NCI-H187 (cell line): ENCODE measurements at regions not wholly inside any gene's neighbourhood (a gene's known extent, or its start where the extent isn't known, plus 50 kb on each side); places are given as distances from the start of the nearest gene placed in this dataset.
"Not testable (repeated sequence)": the region's sequence is repeated elsewhere in the genome, so short reads cannot be mapped to it uniquely, and the experiment has no call there.

Source experiments
- DNase-seq, 2 experiments: peaks; one replicate each; lab custom pipeline; 2025; lab: John Stamatoyannopoulos, UW

DNA sequence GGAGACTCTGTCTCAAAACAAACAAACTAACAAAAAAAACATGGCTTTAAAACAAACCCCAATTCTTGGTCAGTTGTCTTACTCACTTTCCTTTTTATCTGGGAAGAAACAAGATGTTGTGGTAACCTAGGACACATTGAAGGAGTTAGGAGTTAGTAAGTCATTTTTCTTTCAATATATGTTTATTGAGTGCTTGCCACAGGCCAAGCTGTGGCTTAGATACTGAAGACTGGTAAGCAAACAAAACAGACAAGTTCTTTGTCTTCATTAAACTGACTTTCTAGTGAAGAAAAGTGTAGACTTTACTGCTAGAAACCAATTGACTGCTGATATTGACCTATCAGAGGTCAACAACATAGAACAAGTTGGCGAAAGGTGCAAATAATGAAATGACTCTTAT lies 1228.3 kb upstream of the FAM98A start:
- DNase-seq, result no peak

GRCh38 chr2:34825686-34826085 lies 1226.6 kb upstream of the FAM98A start:
- DNase-seq, result no peak

DNA sequence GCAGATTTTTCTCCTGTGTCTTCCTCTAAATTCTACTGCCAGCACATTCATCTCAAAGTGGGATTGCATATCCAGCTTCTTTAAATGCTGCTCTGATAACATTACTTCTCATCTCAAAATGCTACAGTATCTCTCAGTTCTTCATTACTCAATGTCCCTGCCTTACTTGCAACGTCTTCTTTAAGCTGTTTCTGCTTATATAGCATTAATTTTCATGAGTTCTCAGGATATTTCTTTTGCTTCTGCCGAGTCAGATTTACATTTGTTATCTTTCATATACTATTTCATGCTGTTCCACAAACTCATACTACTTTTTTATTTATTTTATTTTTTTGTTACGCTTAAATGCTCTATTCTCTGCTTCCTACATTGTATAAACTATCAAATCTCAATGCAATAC lies 1223.5 kb upstream of the FAM98A start:
- no peak for DNase-seq

DNA sequence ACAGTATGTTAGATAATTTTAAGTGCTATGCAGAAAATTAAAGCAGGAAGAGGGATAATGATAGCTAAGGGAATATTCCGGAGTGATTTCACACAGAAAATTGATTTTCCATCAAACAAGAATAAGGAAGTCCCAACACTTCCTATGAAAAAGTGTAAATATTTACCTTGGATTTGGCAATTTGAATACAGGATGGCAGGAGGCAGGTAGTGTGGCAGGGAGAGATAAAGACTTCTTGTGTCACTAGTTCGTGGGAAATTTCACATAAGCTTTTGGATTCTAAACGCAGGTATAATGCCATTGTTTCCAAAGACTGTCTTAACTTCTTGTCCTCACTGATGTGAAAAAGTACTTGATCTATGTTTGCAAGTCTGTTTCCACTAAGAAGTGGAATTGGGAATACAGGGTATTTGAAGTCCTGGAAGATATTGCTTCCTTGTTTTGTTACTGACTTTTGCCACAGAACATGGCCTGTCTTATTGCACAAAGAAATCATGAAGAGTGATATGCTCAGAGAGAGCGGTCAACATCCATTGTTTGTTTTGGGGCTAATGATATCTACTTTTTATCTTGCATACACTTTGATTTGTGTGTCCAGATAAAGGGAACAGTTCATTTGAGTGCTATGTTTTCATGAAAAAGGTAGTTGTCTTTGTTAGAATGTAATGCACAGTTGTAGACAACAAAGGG lies 1216.1 kb upstream of the FAM98A start:
- no peak for DNase-seq

- DNase-seq, result no peak
These were observed 1211.4 kb upstream of the FAM98A start for GRCh38 chr2:34810456-34810855.

- DNase-seq, result no peak
These were observed 1209.3 kb upstream of the FAM98A start for GRCh38 chr2:34808426-34808825.

- no peak for DNase-seq
These were observed 1207.8 kb upstream of the FAM98A start for GRCh38 chr2:34806891-34807290.

DNA sequence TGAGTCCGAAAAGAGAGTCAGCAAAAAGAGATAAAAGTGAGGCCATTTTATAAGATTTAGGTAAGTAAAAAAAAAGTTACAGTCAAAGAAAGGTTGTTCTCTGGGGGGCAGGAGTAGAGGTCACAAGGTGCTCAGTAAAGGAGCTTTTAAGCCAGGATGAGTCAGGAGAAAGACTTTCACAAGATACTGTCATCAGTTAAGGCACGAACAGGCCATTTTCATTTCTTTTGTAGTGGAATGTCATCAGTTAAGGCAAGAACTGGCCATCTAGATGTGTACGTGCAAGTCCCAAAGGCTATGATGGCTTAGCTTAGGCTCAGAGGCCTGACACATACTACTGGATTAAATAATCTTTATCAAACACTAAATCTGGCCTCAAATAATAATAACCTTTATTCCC lies 1207.3 kb upstream of the FAM98A start:
- no peak for DNase-seq

- DNase-seq, result no peak
These were observed 1200.5 kb upstream of the FAM98A start for GRCh38 chr2:34799556-34799955.

DNA sequence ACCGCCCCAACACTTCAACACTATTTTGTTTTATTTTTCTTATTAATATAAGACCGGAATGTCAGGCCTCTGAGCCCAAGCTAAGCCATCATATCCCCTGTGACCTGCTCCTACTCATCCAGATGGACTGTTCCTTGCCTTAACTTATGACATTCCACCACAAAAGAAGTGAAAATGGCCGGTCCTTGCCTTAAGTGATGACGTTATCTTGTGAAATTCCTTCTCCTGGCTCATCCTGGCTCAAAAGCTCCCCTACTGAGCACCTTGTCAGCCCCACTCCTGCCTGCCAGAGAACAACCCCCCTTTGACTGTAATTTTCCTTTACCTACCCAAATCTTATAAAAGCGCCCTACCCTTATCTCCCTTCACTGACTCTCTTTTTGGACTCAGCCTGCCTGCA lies 1196.5 kb upstream of the FAM98A start:
- DNase-seq, result not testable (repeated sequence)

DNA sequence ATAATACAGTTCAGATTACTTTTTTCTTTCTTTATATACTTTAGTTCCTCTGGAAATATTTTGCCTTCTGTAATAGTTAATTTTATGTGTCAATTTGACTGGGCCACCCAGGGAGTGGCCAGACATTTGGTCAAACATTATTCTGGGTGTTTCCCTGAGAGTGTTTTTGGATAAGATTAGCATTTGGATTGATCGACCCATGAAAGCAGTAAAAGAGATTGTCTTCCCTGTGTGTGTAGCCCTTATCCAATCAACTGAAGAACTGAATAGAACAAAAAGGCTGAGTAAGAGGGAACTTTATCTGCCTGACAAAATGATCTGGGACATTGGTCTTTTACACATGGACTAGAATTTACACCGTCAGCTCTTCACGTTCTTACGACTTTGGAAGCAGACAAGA lies 1190.1 kb upstream of the FAM98A start:
- DNase-seq, result no peak

- DNase-seq, result no peak
These were observed 1188.2 kb upstream of the FAM98A start for GRCh38 chr2:34787341-34787740.

DNA sequence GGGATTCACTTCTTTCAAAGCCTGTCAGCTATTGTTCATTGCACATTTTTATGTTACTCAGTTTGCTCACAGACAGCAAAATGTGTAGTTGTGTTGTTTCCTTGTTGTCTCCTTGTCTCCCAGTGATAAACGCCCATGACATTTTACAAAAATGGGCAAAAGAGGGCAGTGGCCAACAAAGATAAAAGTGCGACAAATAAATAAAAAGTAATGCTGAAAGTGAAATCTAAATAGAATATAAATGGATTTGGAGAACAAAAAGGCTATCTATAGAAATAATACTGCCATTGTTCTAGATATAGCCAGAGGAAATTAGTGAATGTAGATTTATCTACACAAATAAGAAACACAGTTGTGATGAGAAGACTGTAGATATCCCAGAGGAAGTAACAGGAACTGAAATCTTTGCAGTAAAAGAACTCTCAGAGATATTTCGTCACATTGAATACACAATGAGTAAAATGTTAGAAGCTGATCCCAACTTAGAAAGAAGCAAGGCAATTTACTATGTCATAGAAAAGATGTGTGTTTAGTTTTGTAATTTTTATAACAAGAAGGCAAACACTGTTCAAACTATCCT lies 1186.2 kb upstream of the FAM98A start:
- DNase-seq, result no peak

DNA sequence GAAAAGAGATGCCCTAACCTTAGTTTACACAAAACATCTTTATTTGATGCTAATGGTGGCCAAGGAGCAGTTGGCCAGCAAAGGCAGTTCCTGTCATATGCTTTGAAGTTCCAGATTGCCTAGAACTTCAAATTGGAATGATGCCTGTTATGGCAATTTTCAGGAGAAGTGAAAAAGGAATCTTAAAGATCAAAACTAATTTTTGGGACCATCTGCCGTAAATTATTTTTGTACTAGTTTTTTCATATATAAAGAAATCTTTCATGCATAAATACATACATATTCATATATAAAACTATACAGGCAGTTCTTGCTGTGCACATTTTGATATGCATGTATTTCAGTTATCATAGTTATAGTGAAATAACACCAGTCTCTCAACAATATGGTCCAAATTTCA lies 1185.6 kb upstream of the FAM98A start:
- no peak for DNase-seq

GRCh38 chr2:34750742-34751141 lies 1151.6 kb upstream of the FAM98A start:
- DNase-seq, result not testable (repeated sequence)

GRCh38 chr2:34747643-34748042 lies 1148.5 kb upstream of the FAM98A start:
- DNase-seq, result no peak

DNA sequence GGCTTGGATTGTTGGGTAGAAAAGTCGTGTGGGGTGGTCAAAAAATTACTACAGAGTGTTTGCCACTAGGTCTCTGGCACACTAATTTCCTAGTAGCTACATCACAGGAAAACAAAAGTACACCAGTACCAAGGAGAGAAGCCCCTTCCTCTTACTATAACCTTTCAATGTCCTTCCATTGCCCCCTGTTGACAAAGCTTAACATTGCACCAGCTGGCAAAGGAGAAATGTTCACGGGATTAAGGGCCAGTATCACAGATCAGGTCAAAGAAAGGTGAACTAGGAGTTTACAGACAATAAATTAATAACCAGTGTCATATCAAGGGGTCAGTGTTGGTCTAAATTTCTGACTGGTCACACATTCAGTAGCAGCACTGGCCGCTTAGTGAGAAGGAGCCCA lies 1139.6 kb upstream of the FAM98A start:
- no peak for DNase-seq

GRCh38 chr2:34737146-34737545 lies 1138.0 kb upstream of the FAM98A start:
- DNase-seq, result no peak

DNA sequence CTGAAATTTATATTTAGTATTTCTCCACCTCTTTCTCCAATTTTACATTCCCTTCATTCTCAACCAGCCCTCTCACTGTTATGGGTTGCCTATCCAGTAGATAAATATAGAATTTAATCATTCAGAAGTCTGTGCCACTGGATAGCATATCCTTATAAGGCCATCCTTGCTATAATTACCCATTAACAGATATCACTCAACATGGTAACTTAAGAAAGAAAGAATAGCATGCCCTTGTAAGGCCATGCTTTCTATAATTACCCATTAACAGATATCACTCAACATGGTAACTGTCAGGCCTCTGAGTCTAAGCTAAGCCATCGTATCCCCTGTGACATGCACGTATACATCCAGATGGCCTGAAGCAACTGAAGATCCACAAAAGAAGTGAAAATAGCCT lies 1137.4 kb upstream of the FAM98A start:
- DNase-seq, result no peak

DNA sequence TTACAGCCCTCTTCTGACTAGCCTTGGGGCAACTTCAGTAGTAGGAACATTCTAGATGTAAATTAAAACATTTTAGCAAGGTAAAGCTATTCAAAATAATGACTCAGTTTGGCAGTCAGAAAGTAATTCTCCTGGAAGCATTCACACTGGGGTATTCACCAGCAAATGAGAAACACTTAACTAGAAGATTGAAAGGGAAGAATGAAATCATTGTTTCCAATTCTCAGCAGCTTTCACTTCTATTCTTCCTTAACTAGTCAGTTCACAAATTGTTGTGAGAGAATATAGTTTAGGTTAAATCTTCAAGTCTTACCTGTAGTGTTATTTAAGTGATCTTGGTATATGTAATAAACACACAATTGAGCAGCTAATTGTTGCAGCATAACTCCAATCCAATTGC lies 1135.6 kb upstream of the FAM98A start:
- no peak for DNase-seq

- DNase-seq, result no peak
These were observed 1134.9 kb upstream of the FAM98A start for GRCh38 chr2:34734042-34734441.

DNA sequence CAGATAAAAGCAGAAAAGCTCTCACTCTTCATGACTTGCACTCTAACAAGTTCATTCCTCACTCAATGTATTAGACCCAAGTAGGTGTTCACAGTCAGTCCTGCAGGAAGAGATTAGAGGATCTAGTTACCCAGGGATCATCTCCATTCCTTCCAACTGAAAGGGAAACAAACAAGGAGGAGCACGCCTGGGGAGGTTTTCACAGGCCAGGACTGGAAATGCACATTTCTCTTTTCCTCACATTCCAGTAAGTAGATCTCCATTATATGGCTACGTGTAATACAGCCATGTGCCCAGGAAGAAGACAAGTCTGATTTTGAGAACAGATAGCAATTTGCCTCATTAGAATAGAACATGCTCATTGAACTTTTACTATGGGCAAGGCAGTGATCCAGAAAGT lies 1132.2 kb upstream of the FAM98A start:
- no peak for DNase-seq

- DNase-seq, result no peak
These were observed 1130.7 kb upstream of the FAM98A start for GRCh38 chr2:34729845-34730244.

DNA sequence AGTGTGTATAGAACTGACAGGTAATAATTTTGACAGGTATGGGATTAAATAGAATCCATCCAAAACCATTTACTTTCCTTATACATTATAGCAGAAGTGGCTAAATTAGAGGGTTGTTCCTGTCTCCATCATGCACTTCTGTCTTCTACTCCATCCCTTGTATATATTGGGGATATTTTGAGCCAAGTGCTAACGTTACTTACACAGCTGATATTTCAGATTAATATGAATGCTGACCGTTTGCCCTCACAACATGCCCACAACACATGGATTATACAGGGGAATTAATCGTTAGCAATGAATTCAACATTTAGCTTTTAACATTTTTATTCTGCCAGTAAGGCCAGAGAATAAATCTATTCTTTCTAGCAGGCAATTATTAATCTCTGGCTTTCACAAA lies 1125.0 kb upstream of the FAM98A start:
- DNase-seq, result no peak
